OCI-LY7 (cell line): ENCODE measurements at regions not wholly inside any gene's neighbourhood (a gene's known extent, or its start where the extent isn't known, plus 50 kb on each side); places are given as distances from the start of the nearest gene placed in this dataset.

Experiments
- BruUV-seq: library from RNA; stranded (reverse); fragments of 400-500 nt; replicated peaks from 2 replicates; lab custom pipeline; 2021; lab: Mats Ljungman, UMichigan
- CTCF ChIA-PET: fragments of 300-600 bp; sonication (Branson Sonifier 250); formaldehyde crosslinking; loops from one replicate; lab custom pipeline; 2022; ENCODE audit warnings: antibody characterized with exemption; ENCODE audit not compliant: unreplicated experiment; lab: Charles Lee
- POLR2A ChIA-PET: fragments of 300-600 bp; sonication (Branson Sonifier 250); formaldehyde crosslinking; loops from one replicate; lab custom pipeline; 2022; ENCODE audit warnings: antibody characterized with exemption; lab: Charles Lee
- DNase-seq: peaks from one replicate; pipeline ENCODE4 v3.0.0-alpha.2; 2015; ENCODE audit warnings: low spot score
- H2AFZ ChIP-seq: fragments of 200-600 bp; sonication (generic), shearing (Covaris generic); 2 replicates; pipeline ENCODE4 v1.6.1; 2014; ENCODE audit warnings: mild to moderate bottlenecking, antibody characterized with exemption, low read length, moderate library complexity
- H3K27ac ChIP-seq: fragments of 200-600 bp; sonication (generic); 2 replicates; pipeline ENCODE4 v1.5.1; 2014; ENCODE audit warnings: mixed run types, low read depth, mild to moderate bottlenecking, moderate library complexity, low read length, inconsistent platforms; ENCODE audit not compliant: poor library complexity, severe bottlenecking
- H3K36me3 ChIP-seq: fragments of 200-600 bp; sonication (generic); 2 replicates; pipeline ENCODE4 v1.6.1; 2014; ENCODE audit warnings: mild to moderate bottlenecking, antibody characterized with exemption, low read length, moderate library complexity, mixed read lengths; ENCODE audit not compliant: insufficient read depth
- H3K4me1 ChIP-seq: fragments of 200-600 bp; sonication (generic); 2 replicates; pipeline ENCODE4 v1.5.1; 2014; ENCODE audit warnings: mild to moderate bottlenecking, low read length; ENCODE audit not compliant: insufficient read depth, poor library complexity, severe bottlenecking
- H3K4me2 ChIP-seq: fragments of 200-600 bp; sonication (generic); 2 replicates; pipeline ENCODE4 v1.6.1; 2014; ENCODE audit warnings: mild to moderate bottlenecking, low read length
- H3K4me3 ChIP-seq: fragments of 200-600 bp; sonication (generic); 2 replicates; pipeline ENCODE4 v1.5.1; 2014; ENCODE audit warnings: mild to moderate bottlenecking, low read depth, low read length; ENCODE audit not compliant: poor library complexity, severe bottlenecking
- H3K79me2 ChIP-seq: fragments of 200-600 bp; sonication (generic); 2 replicates; pipeline ENCODE4 v1.6.1; 2016; ENCODE audit warnings: low read depth, mild to moderate bottlenecking, low read length, moderate library complexity, mixed read lengths; ENCODE audit not compliant: insufficient read depth
- H3K9me2 ChIP-seq: fragments of 200-600 bp; sonication (generic); 2 replicates; pipeline ENCODE4 v1.6.1; 2016; ENCODE audit warnings: mild to moderate bottlenecking, low read length, mixed read lengths; ENCODE audit not compliant: insufficient read depth
- H3K9me3 ChIP-seq: fragments of 200-600 bp; sonication (generic); 2 replicates; pipeline ENCODE4 v1.6.1; 2014; ENCODE audit warnings: mild to moderate bottlenecking, mixed run types, low read length, mixed read lengths
- H4K20me1 ChIP-seq: fragments of 200-600 bp; sonication (generic); 2 replicates; pipeline ENCODE4 v1.6.1; 2014; ENCODE audit warnings: mild to moderate bottlenecking, antibody characterized with exemption, low read length, moderate library complexity, mixed read lengths; ENCODE audit not compliant: insufficient read depth
- CTCF ChIP-seq: fragments of 200-600 bp; sonication (generic); conservative IDR thresholded peaks from 2 replicates; pipeline ENCODE4 v1.5.1; 2014; ENCODE audit warnings: mild to moderate bottlenecking, antibody characterized with exemption, low read length, moderate library complexity, mixed read lengths
- EZH2phosphoT487 ChIP-seq: fragments of 200-600 bp; sonication (generic); IDR thresholded peaks from 2 replicates; pipeline ENCODE4 v1.6.1; 2018; ENCODE audit warnings: low read depth, borderline replicate concordance, mild to moderate bottlenecking, mixed run types, antibody characterized with exemption, low read length, moderate library complexity, mixed read lengths
- intact Hi-C: fragments of 100-400 bp; cut with micrococcal nuclease; formaldehyde crosslinking; loops from one replicate; pipeline ENCODE4 v1.10.0; 2022; ENCODE audit not compliant: unreplicated experiment

- intact Hi-C loops, result no loop called here
- Histone ChIP-seq H3K4me1 (no peaks in the 10 kb centered on the region), H3K4me2 (no peak overlapping the region), H3K9me2 (no peaks in the 10 kb centered on the region), H4K20me1 (no peaks in the 10 kb centered on the region), H3K79me2 (no peaks in the 10 kb centered on the region), H2AFZ (no peak overlapping the region), H3K9me3 (no peaks in the 10 kb centered on the region), H3K4me3 (no peak overlapping the region), H3K36me3 (no peaks in the 10 kb centered on the region), H3K27ac (no peak overlapping the region)
- no peak for DNase-seq
- POLR2A ChIA-PET, result interaction anchor here (0.5 to 0.6 kb wide), 2 partner anchors 689 to 1985 kb away, joined by 3 to 9 read pairs; no protein-coding TSS in a partner anchor
- CTCF ChIA-PET, result no interaction called here
- TF ChIP-seq EZH2phosphoT487, result no peak
- no peak for TF ChIP-seq CTCF
- no TSS peak for BruUV-seq
Observed at GRCh38 chr1:243927381-243927780, 77.3 kb upstream of the AKT3 start.

- no peaks in the 10 kb centered on the region for H3K9me3 ChIP-seq
- no peaks in the 10 kb centered on the region for H3K9me2 ChIP-seq
- POLR2A ChIA-PET, result interaction anchor here (1.1 kb wide), 1 partner anchor 19 kb away, joined by 3 read pairs; no protein-coding TSS in a partner anchor
- H3K4me1 ChIP-seq, result no peaks in the 10 kb centered on the region
- H3K79me2 ChIP-seq, result no peaks in the 10 kb centered on the region
- H3K27ac ChIP-seq, result no peak overlapping the region
- no peaks in the 10 kb centered on the region for H4K20me1 ChIP-seq
- CTCF ChIA-PET, result no interaction called here
- no TSS peak for BruUV-seq
- no peak overlapping the region for H3K4me3 ChIP-seq
- H3K4me2 ChIP-seq, result no peak overlapping the region
- no peak for TF ChIP-seq EZH2phosphoT487
- TF ChIP-seq CTCF, result no peak
- H2AFZ ChIP-seq, result no peak overlapping the region
- no peaks in the 10 kb centered on the region for H3K36me3 ChIP-seq
- DNase-seq, result no peak
- intact Hi-C loops, result no loop called here
Observed at GRCh38 chr1:243926803-243927245, 76.8 kb upstream of the AKT3 start.

- no peak for DNase-seq
- H2AFZ ChIP-seq, result no peak overlapping the region
- no peak for TF ChIP-seq CTCF
- no peak for TF ChIP-seq EZH2phosphoT487
- BruUV-seq, result no TSS peak
- H4K20me1 ChIP-seq, result no peaks in the 10 kb centered on the region
- no peak overlapping the region for H3K27ac ChIP-seq
- H3K4me2 ChIP-seq, result no peak overlapping the region
- ChIA-PET POLR2A (interaction anchor here (1.1 kb wide), 1 partner anchor 20 kb away, joined by 3 read pairs; no protein-coding TSS in a partner anchor), CTCF (no interaction called here)
- H3K9me2 ChIP-seq, result no peaks in the 10 kb centered on the region
- H3K9me3 ChIP-seq, result no peaks in the 10 kb centered on the region
- intact Hi-C loops, result no loop called here
- H3K79me2 ChIP-seq, result no peaks in the 10 kb centered on the region
- no peaks in the 10 kb centered on the region for H3K36me3 ChIP-seq
- H3K4me1 ChIP-seq, result no peaks in the 10 kb centered on the region
- H3K4me3 ChIP-seq, result no peak overlapping the region
Observed at GRCh38 chr1:243926299-243926698, 76.3 kb upstream of the AKT3 start.
